GM18870 (cell line): ENCODE measurements at regions not wholly inside any gene's neighbourhood (a gene's known extent, or its start where the extent isn't known, plus 50 kb on each side); places are given as distances from the start of the nearest gene placed in this dataset.
A peak's percentile ranks its signal among the peaks of the same experiment; 100 is the strongest.
"Not testable (repeated sequence)": the region's sequence is repeated elsewhere in the genome, so short reads cannot be mapped to it uniquely, and the experiment has no call there.

Experiments used
- ATAC-seq: cut with Tn5 transposase; IDR thresholded peaks from one replicate; pipeline ENCODE4 v1.9.1; 2021; ENCODE audit warnings: moderate library complexity; ENCODE audit not compliant: unreplicated experiment

DNA sequence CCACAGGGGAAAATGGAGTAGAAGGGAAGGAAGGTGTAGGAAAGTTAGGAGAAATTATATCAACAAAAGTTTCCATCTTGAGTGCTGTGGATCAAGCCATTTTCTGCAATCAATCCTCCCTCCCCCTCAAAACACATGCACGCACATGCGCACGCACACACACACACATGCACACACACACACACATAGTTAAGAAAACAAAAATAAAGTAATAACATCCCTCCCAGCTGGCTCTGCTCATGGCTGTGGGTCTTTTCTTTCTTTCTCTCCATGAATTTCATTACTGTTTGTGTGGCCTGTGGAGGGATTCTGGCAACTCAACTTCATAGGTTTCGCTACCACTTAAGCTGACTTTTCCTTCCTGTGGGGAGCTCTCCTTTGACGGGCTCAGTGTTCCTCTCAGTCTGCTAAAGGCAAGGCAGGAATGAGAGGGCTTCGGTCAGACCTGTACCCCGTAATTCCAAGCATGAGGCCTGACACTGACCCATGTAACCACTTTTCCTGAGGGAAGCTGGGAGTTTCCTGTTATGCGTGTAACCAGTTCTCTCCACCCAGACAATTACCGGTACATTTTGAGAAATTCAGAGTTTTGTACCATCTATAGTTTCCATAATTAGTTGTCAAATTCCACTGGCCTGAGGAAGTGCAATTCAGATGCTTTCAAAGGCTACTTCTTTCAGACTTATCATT is 79.8 kb downstream of the ZNF92 start:
- no peak for ATAC-seq

DNA sequence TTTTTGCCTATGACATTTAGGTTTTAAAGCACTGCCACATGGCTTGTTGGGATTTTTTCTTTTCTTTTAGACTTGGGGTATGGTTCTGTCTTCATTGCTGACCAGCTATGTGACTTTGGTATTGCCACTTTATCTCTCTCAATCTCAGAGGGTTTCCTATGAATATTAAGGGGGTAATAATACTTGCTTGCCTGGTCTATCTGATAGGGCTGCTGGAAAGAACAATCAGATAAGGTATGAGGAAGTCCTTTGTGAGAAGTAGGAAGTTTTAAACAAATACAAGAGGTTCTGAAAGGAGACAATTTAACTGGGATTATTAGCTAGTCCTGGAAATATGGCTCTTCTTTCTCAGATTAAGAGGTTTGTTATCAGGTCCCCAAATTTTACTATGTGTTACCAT is 80.8 kb downstream of the ZNF92 start:
- ATAC-seq = no peak

- ATAC-seq = not testable (repeated sequence)
These were observed 81.4 kb downstream of the ZNF92 start for GRCh38 chr7:65455050-65455449.

DNA sequence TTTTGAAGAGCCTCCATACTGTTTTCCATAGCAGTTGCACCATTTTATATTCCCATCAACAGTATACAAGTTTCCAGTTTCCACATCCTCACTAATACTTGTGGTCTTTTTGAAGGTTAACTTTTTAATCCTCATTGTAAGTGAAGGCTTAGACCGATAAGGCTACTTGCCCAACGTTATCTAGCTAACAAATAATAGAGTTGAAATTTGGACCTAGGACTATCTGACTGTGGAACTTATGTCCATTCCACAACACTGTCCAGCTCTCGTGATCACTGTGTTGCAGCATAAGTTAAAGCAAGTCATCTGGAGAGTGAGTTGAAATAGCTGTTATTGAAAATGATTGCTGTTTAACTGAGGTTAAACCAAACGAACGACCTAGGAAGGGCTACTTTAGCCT is 84.0 kb downstream of the ZNF92 start:
- no peak for ATAC-seq

- ATAC-seq = no peak
These were observed 85.8 kb downstream of the ZNF92 start for GRCh38 chr7:65459438-65459837.

- no peak for ATAC-seq
These were observed 88.6 kb downstream of the ZNF92 start for GRCh38 chr7:65462148-65462716.

DNA sequence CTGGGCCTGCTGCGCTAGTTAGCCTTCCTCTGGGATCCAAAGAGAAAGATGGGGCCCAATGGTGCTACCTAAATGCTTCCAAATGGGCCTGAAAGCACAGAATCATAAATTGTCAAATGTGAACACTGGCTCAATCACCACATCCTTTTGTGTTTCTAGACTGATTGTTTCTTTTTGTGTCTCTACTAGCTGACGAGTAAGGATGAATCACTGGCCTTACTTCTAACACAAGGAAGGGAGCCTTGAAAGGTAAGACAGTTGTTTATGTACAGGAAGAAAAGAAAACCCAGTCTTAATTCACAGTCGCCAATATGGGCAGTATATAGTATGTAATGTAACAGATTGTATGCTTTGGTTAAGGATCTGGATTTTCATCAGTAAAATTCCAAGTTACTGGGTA is 89.5 kb downstream of the ZNF92 start:
- ATAC-seq = no peak

DNA sequence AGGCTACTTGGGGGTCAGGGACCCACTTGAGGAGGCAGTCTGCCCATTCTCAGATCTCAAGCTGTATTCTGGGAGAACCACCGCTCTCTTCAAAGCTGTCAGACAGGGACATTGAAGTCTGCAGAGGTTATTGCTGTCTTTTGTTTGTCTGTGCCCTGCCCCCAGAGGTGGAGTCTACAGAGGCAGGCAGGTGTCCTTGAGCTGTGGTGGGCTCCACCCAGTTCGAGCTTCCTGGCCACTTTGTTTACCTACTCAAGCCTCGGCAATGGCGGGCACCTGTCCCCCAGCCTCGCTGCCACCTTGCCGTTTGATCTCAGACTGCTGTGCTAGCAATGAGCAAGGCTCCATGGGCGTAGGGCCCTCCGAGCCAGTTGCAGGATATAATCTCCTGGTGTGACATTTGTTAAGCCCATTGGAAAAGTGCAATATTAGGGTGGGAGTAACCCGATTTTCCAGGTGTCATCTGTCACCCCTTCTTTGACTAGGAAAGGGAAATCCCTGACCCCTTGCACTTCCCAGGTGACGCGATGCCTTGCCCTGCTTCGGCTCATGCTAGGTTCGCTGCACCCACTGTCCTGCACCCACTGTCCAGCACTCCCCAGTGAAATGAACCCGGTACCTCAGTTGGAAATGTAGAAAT is 96.4 kb downstream of the ZNF92 start:
- not testable (repeated sequence) for ATAC-seq

DNA sequence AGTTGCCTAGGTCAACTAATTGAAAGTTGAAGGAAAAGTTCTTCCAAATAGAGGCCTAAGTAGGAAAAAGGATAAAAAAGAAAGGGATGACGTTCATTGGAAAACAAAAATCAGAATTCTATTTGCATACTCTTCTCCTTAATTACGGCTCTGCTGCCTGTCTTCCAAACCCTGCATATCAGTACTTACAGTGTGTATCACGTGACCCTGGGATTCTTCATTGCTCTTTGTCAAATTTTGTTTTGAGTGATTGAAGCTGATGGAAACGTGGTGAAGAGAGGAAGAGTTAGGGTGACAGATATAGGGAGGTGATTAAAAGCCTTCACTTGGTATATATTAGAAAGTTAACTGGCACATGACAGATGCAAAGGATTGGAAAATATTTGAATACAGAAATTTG is 97.9 kb downstream of the ZNF92 start:
- no peak for ATAC-seq

DNA sequence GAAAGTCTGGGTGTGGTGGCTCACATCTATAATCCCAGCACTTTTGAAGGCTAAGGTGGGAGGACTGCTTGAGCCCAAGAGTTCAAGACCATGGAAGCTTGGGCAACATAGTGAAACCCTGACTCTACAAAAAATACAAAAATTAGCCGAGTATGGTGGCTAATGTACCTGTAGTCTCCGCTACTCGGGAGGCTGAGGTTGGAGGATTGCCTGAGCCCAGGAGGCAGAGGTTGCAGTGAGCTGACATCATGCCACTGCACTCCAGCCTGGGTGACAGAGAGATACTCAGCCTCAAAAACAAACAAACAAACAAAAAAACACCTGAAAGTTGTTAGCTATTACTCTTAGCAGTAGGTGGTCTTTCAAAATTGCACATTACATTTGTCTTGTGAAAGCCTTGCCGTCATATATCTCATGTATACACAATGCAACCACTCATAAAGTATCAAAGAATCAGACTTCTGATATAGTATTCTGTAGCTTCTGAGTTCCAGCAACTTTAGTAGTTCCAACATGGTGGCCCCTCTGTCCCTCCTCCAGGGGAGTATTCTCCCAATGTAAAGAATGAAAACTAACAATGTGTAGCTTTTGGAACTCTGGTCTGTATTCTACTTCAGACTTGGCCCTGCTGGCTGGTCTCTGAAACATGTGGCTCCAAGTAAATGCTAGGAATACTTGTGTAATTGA is 101.5 kb downstream of the ZNF92 start:
- peak; percentile 16 for ATAC-seq

- peak; percentile 76 for ATAC-seq
These were observed 102.2 kb downstream of the ZNF92 start for GRCh38 chr7:65475734-65476319.

DNA sequence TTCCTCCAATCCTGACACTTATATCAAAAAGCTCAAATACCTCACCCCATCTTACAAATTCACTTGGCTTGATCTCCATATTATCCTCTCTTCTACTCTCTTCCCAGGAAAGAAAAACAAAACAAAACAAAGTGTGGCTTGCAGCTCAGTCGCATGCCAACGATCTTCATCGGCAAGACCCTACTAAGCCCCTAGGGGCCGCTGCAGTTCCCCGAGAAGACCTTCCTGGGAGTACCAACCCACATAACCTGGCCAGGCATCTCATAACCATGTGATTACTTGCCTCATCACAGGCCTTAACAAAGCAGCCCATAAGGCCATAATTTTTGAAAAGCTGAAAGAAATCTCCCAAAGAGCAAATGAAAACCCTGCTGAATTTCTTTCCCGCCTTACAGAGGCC is 103.7 kb downstream of the ZNF92 start:
- ATAC-seq = no peak

- no peak for ATAC-seq
These were observed 115.7 kb downstream of the ZNF92 start for GRCh38 chr7:65489260-65489767.

DNA sequence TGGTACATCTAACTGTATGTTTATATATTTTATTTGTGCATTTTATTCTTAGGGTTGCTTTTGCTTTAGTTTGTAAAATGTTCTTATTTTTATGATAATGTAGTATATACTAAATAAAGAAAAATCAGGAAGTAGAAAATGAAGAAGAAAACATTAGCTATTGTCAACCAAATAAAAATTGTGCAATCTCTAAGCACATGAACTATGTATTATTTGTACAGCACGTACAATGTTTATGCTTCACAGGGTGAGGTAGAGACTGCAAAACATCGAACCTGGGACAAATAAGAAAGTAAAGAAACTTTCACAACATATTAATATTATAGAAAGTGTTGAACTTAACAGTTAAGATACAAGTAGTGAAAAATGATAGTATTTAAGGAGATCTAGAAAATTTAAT is 123.0 kb downstream of the ZNF92 start:
- not testable (repeated sequence) for ATAC-seq

DNA sequence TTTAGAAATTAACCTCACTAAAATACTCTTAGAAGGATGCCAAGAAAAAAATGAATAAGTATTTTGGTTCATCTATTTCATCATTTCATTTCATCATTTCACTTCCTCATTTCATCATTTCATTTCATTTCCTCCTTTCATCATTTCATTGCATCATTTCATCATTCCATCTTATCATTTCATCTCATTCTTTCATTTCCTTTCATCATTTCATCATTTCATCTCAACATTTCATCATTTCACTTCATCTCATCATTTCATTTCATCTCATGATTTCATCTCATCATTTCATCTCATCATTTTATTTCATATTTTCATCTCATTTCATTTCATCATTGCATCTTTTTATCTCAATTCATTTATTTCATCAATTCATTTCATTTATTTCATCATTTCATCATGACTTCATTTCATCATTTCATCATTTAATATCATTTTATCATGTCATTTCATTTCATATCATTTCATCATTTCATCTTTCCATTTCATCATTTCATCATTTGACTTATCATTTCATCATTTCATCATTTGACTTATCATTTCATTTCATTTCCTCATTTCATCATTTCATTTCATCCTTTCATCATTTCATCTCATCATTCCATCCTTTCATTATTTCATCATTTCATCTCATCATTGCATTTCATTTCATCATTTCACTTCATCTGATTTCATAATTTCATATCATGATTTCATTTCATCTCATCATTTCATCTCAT is 129.9 kb downstream of the ZNF92 start:
- no peak for ATAC-seq

- not testable (repeated sequence) for ATAC-seq
These were observed 131.1 kb downstream of the ZNF92 start for GRCh38 chr7:65504504-65505319.

DNA sequence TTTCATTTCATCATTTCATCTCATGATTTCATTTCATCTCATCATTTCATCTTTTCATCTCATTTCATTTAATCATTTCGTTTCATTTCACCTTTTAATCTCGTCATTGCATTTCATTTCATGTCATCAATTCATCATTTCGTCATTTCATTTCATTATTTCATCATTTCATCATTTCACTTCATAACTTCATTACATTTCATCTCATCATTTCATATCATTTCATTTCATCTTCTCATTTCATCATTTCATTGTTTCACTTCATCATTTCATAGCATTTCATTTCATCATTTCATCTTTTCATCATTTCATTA is 131.6 kb downstream of the ZNF92 start:
- not testable (repeated sequence) for ATAC-seq

DNA sequence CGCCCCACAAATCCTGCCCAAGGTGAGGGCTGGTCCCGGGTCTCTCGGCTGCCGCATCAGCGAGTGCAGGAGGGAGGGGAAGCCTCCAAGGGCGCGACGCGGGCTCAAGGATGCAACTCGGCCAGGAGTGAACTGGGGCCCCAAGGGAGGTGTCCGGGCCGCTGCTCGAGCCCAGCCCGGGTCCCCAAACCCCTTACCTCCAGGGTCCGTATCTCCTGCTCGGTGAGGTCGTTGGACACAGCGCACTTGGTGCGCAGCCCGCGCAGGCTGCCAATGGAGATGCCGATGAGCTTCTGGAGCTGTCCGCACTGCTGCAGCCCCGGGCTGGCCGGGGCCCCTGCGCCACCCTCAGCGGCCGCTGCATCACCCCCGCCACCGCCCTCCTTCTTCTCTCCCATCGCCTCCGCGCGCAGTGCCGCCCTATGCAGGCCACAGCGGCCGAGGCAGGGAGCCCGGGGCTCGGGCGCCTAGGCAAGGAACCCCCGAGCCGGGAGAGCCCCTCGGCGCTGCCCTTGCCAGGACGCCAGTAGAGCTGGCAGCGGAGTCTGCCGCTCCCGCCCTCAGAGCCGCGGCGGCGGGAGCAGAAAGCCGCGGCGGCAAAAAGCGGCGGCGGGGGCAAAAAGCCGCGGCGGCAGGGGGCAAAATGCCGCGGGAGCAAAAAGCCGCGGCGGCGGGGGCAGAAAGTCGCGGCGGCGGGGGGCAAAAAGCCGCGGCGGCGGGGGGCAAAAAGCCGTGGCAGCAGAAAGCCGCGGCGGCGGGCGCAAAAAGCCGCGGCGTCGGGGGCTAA is 135.1 kb downstream of the ZNF92 start:
- not testable (repeated sequence) for ATAC-seq
